IMR-90 (cell line): ENCODE measurements at regions not wholly inside any gene's neighbourhood (a gene's known extent, or its start where the extent isn't known, plus 50 kb on each side); places are given as distances from the start of the nearest gene placed in this dataset.

Experiments used
- ATAC-seq: fragments of 200-7000 bp; cut with Tn5 transposase; 2 replicates; pipeline ENCODE4 v1.9.1; 2020; ENCODE audit warnings: low read depth, mild to moderate bottlenecking, moderate library complexity
- BruUV-seq: library from RNA; stranded (reverse); fragments of 400-500 nt; replicated peaks from 2 replicates; lab custom pipeline; 2021; lab: Mats Ljungman, UMichigan
- CTCF ChIA-PET: fragments of 300-600 bp; formaldehyde crosslinking; extraction: SDS; loops from one replicate; lab custom pipeline; 2021; ENCODE audit warnings: antibody characterized with exemption; lab: Yijun Ruan, JAX
- POLR2A ChIA-PET: fragments of 300-600 bp; sonication (Branson Sonifier 250); formaldehyde crosslinking; loops from one replicate; lab custom pipeline; 2022; ENCODE audit warnings: antibody characterized with exemption; ENCODE audit not compliant: unreplicated experiment; lab: Charles Lee
- DNase-seq: peaks from one replicate; pipeline ENCODE4 v3.0.0; 2013
- H2AFZ ChIP-seq: replicated peaks from 2 replicates; pipeline ENCODE3; 2013; ENCODE audit warnings: low read length, mild to moderate bottlenecking; ENCODE audit not compliant: poor library complexity
- H2AK5ac ChIP-seq: 2 replicates; pipeline ENCODE4 v1.6.1; 2013; ENCODE audit warnings: low read depth, low read length, inconsistent platforms
- H2AK9ac ChIP-seq: replicated peaks from 2 replicates; pipeline ENCODE3; 2013; ENCODE audit warnings: mild to moderate bottlenecking, low read depth, low read length, moderate library complexity; ENCODE audit not compliant: poor library complexity
- H2BK120ac ChIP-seq: 2 replicates; pipeline ENCODE4 v1.6.1; 2013; ENCODE audit warnings: low read depth, low read length, inconsistent platforms
- H2BK15ac ChIP-seq: 3 replicates; pipeline ENCODE4 v1.6.1; 2013; ENCODE audit warnings: low read depth, low read length, inconsistent platforms
- H2BK20ac ChIP-seq: 2 replicates; pipeline ENCODE4 v1.6.1; 2013; ENCODE audit warnings: low read depth, mild to moderate bottlenecking, inconsistent platforms, low read length, moderate library complexity
- H2BK5ac ChIP-seq: 2 replicates; pipeline ENCODE4 v1.6.1; 2013; ENCODE audit warnings: mild to moderate bottlenecking, low read depth, low read length, inconsistent platforms; ENCODE audit not compliant: poor library complexity, severe bottlenecking
- H3K14ac ChIP-seq: replicated peaks from 2 replicates; pipeline ENCODE4 v1.6.1; 2013; ENCODE audit warnings: low read depth, low read length, inconsistent platforms
- H3K18ac ChIP-seq: 2 replicates; pipeline ENCODE4 v1.6.1; 2013; ENCODE audit warnings: low read depth, low read length, control low read depth
- H3K23ac ChIP-seq: 2 replicates; pipeline ENCODE4 v1.6.1; 2013; ENCODE audit warnings: low read depth, low read length, inconsistent platforms
- H3K27ac ChIP-seq: 2 replicates; pipeline ENCODE4 v1.5.1; 2013; ENCODE audit warnings: mild to moderate bottlenecking, control low read depth, low read length; ENCODE audit not compliant: insufficient read depth
- H3K27me3 ChIP-seq: 2 replicates; pipeline ENCODE4 v1.6.1; 2013; ENCODE audit warnings: low read length; ENCODE audit not compliant: control insufficient read depth, insufficient read depth
- H3K36me3 ChIP-seq: 2 replicates; pipeline ENCODE4 v1.6.1; 2013; ENCODE audit warnings: low read length, mixed read lengths; ENCODE audit not compliant: control insufficient read depth, insufficient read depth
- H3K4ac ChIP-seq: 2 replicates; pipeline ENCODE4 v1.6.1; 2013; ENCODE audit warnings: low read depth, low read length, inconsistent platforms
- H3K4me1 ChIP-seq: 2 replicates; pipeline ENCODE4 v1.6.1; 2013; ENCODE audit warnings: low read length, mixed read lengths; ENCODE audit not compliant: control insufficient read depth, insufficient read depth
- H3K4me2 ChIP-seq: 2 replicates; pipeline ENCODE4 v1.6.1; 2013; ENCODE audit warnings: low read depth, mild to moderate bottlenecking, control low read depth, low read length, moderate library complexity
- H3K4me3 ChIP-seq: 2 replicates; pipeline ENCODE4 v1.5.1; 2013; ENCODE audit warnings: low read depth, mild to moderate bottlenecking, control low read depth, low read length, moderate library complexity; ENCODE audit not compliant: insufficient read depth
- H3K56ac ChIP-seq: 2 replicates; pipeline ENCODE4 v1.6.1; 2013; ENCODE audit warnings: low read length, inconsistent platforms; ENCODE audit not compliant: insufficient read depth; ENCODE audit errors: extremely low read depth
- H3K79me1 ChIP-seq, 2 experiments: 2 replicates each; pipeline ENCODE4 v1.6.1; 2013; ENCODE audit warnings: low read length in 2 of 2, inconsistent platforms in 1 of 2, low read depth in 1 of 2
- H3K9ac ChIP-seq: 2 replicates; pipeline ENCODE4 v1.6.1; 2013; ENCODE audit warnings: low read depth, low read length, control low read depth
- H3K9me1 ChIP-seq: 2 replicates; pipeline ENCODE4 v1.6.1; 2013; ENCODE audit warnings: low read length, inconsistent platforms; ENCODE audit not compliant: insufficient read depth
- H3K9me3 ChIP-seq: 2 replicates; pipeline ENCODE4 v1.6.1; 2013; ENCODE audit warnings: low read length; ENCODE audit not compliant: control insufficient read depth, insufficient read depth
- H4K20me1 ChIP-seq: 2 replicates; pipeline ENCODE4 v1.6.1; 2013; ENCODE audit warnings: low read length, inconsistent platforms; ENCODE audit not compliant: insufficient read depth
- H4K5ac ChIP-seq: 2 replicates; pipeline ENCODE4 v1.6.1; 2013; ENCODE audit warnings: mild to moderate bottlenecking, low read depth, low read length, control low read depth
- H4K8ac ChIP-seq, 2 experiments: 2 replicates each; pipeline ENCODE4 v1.6.1; 2013; ENCODE audit warnings: low read depth in 2 of 2, low read length in 2 of 2, control low read depth in 1 of 2, inconsistent platforms in 1 of 2
- H4K91ac ChIP-seq: 2 replicates; pipeline ENCODE4 v1.6.1; 2013; ENCODE audit warnings: low read depth, low read length, inconsistent platforms; ENCODE audit not compliant: insufficient read depth
- BHLHE40 ChIP-seq: fragments of 150-350 bp; IDR thresholded peaks from 2 replicates; pipeline ENCODE4 v1.6.1; 2016; ENCODE audit warnings: mild to moderate bottlenecking, low read depth, low read length
- CEBPB ChIP-seq: IDR thresholded peaks from 2 replicates; pipeline ENCODE4 v1.6.1; 2012; ENCODE audit warnings: low read depth, low read length, improper control_type of control experiment
- WGBS, 2 experiments: methylation state at CpG; one replicate each; pipeline versions ENCODE4 v1.1.5 to v1.1.7; 2013; ENCODE audit warnings: missing lambda C conversion rate in 2 of 2; ENCODE audit not compliant: insufficient read length in 1 of 2; ENCODE audit errors: extremely low coverage in 2 of 2; 5-methylcytosine and 5-hydroxymethylcytosine counted together
- dilution Hi-C: fragments of 300-500 bp; cut with HindIII; formaldehyde crosslinking; loops from one replicate; pipeline ENCODE4 v1.14.3; 2018; ENCODE audit warnings: low sequenced_read_pairs; ENCODE audit not compliant: unreplicated experiment
- in situ Hi-C: fragments of 300-500 bp; cut with MboI; formaldehyde crosslinking; loops from 3 replicates; pipeline ENCODE4 v1.14.3; 2019; ENCODE audit warnings: low sequenced_read_pairs, inconsistent platforms, mixed read lengths
- intact Hi-C: fragments of 100-400 bp; cut with micrococcal nuclease; formaldehyde crosslinking; loops from 2 replicates; pipeline ENCODE4 v1.10.0; 2022

DNA sequence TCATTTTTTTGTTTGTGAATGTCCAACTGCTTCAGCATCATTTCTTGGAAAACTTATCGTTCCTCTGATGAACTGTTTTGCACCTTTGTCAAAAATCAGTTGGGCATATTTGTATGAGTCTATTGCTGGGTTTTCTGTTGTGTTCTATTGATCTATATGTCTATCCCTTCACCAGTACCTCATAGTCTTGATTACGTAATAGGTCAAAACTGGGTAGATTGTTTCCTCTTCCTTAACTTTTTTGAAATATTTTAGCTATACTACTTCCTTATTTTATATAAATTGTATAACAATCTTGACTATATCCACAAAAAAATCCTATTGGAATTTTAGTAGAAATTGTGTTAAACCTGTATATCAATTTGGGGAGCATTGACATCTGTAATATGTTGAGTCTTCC, 104.1 kb upstream of the PALS2 start:
- no peaks in the 10 kb centered on the region for H3K36me3 ChIP-seq
- H3K9me3 ChIP-seq, result no peaks in the 10 kb centered on the region
- BruUV-seq, result no TSS peak
- intact Hi-C loops, result no loop called here
- ChIA-PET CTCF (no interaction called here), POLR2A (no interaction called here)
- no peak overlapping the region for H3K27ac ChIP-seq
- H3K27me3 ChIP-seq, result no peaks in the 10 kb centered on the region; the same call in none of the 2 replicates
- H3K9ac ChIP-seq, result no peak overlapping the region
- no peak overlapping the region for H3K23ac ChIP-seq
- TF ChIP-seq CEBPB (peak; percentile 78), BHLHE40 (no peak)
- no peak overlapping the region for H4K5ac ChIP-seq
- H4K20me1 ChIP-seq, result no peaks in the 10 kb centered on the region
- DNase-seq (no peak), ATAC-seq (no peak)
- no peak overlapping the region for H3K56ac ChIP-seq
- H4K91ac ChIP-seq, result no peak overlapping the region
- H2BK15ac ChIP-seq, result no peak overlapping the region
- H3K4me2 ChIP-seq, result no peak overlapping the region
- no peak overlapping the region for H2BK5ac ChIP-seq
- no peak overlapping the region for H3K14ac ChIP-seq
- dilution Hi-C loops, result no loop called here
- WGBS, 2 experiments, result no CpG with 5 or more reads among the region's 2 CpGs
- no peak overlapping the region for H4K8ac ChIP-seq
- H2BK20ac ChIP-seq, result no peak overlapping the region
- no peaks in the 10 kb centered on the region for H3K4me1 ChIP-seq
- H2BK120ac ChIP-seq, result no peak overlapping the region
- no peaks in the 10 kb centered on the region for H3K9me1 ChIP-seq
- in situ Hi-C loops, result no loop called here
- H3K79me1 ChIP-seq, result no peaks in the 10 kb centered on the region
- H2AK9ac ChIP-seq, result no peak overlapping the region
- no peak overlapping the region for H2AK5ac ChIP-seq
- no peak overlapping the region for H3K18ac ChIP-seq
- no peak overlapping the region for H3K4ac ChIP-seq
- H2AFZ ChIP-seq, result no peak overlapping the region
- no peak overlapping the region for H3K4me3 ChIP-seq
